CD4-positive, alpha-beta T cell (primary cell): ENCODE measurements at regions not wholly inside any gene's neighbourhood (a gene's known extent, or its start where the extent isn't known, plus 50 kb on each side); places are given as distances from the start of the nearest gene placed in this dataset.
"Not testable (repeated sequence)": the region's sequence is repeated elsewhere in the genome, so short reads cannot be mapped to it uniquely, and the experiment has no call there.

Experiments used
- ATAC-seq: fragments of 200-7000 bp; cut with Tn5 transposase; one replicate; pipeline ENCODE4 v1.10.0; 2022; ENCODE audit warnings: mild to moderate bottlenecking; ENCODE audit not compliant: poor library complexity
- CTCF ChIA-PET: fragments of 350-600 bp; sonication (Branson Sonifier 250); formaldehyde crosslinking; loops from one replicate; lab custom pipeline; 2021; ENCODE audit warnings: antibody characterized with exemption, inconsistent platforms; lab: Charles Lee
- POLR2A ChIA-PET: fragments of 350-600 bp; sonication (Branson Sonifier 250); formaldehyde crosslinking; loops from one replicate; lab custom pipeline; 2021; ENCODE audit warnings: antibody characterized with exemption, inconsistent platforms; lab: Charles Lee
- DNase-seq, 14 experiments: peaks; one replicate each; pipeline ENCODE4 v3.0.0-alpha.2; 2013 to 2020; ENCODE audit warnings: mixed read lengths in 2 of 14
- H3K27ac ChIP-seq, 2 donors: one replicate each; pipeline versions ENCODE4 v1.5.1 to v1.7.0; 2013; ENCODE audit warnings: low read length in 2 of 2, low read depth in 1 of 2, mild to moderate bottlenecking in 1 of 2
- H3K27me3 ChIP-seq, 2 experiments: 1 replicate in 1 of 2; 2 replicates in 1 of 2; pipeline versions ENCODE4 v1.6.1 to v1.7.0; 2013; ENCODE audit warnings: low read length in 2 of 2, control low read depth in 1 of 2, mild to moderate bottlenecking in 1 of 2, moderate library complexity in 1 of 2; ENCODE audit not compliant: insufficient read depth in 2 of 2, control insufficient read depth in 1 of 2
- H3K36me3 ChIP-seq: one replicate; pipeline ENCODE4 v1.6.1; 2013; ENCODE audit warnings: low read length, control low read depth; ENCODE audit not compliant: insufficient read depth
- H3K4me1 ChIP-seq: one replicate; pipeline ENCODE4 v1.6.1; 2013; ENCODE audit warnings: low read length, control low read depth; ENCODE audit not compliant: insufficient read depth
- H3K4me3 ChIP-seq: one replicate; pipeline ENCODE4 v1.5.1; 2013; ENCODE audit warnings: mild to moderate bottlenecking, low read length, moderate library complexity
- H3K9me3 ChIP-seq, 2 experiments: 1 replicate in 1 of 2; 2 replicates in 1 of 2; pipeline versions ENCODE4 v1.6.1 to v1.7.0; 2013; ENCODE audit warnings: low read length in 2 of 2, mild to moderate bottlenecking in 2 of 2, control low read depth in 1 of 2, moderate library complexity in 1 of 2; ENCODE audit not compliant: control insufficient read depth in 1 of 2, insufficient read depth in 1 of 2
- H3K27ac Mint-ChIP-seq: one replicate; pipeline ENCODE4 v1.8.0; 2020; ENCODE audit warnings: mixed read lengths
- H3K27me3 Mint-ChIP-seq: one replicate; pipeline ENCODE4 v1.8.0; 2021; ENCODE audit warnings: mixed read lengths
- H3K36me3 Mint-ChIP-seq: one replicate; pipeline ENCODE4 v1.8.0; 2021; ENCODE audit warnings: low read depth, mixed read lengths
- H3K4me1 Mint-ChIP-seq: one replicate; pipeline ENCODE4 v1.8.0; 2021; ENCODE audit warnings: low read depth, mixed read lengths
- H3K4me3 Mint-ChIP-seq: one replicate; pipeline ENCODE4 v1.8.0; 2020; ENCODE audit warnings: mild to moderate bottlenecking, mixed read lengths
- H3K9me3 Mint-ChIP-seq: one replicate; pipeline ENCODE4 v1.8.0; 2020; ENCODE audit warnings: mixed read lengths
- CTCF ChIP-seq: fragments of 200-600 bp; IDR thresholded peaks from one replicate; pipeline ENCODE4 v1.8.0; 2022; ENCODE audit warnings: antibody characterized with exemption, mild to moderate bottlenecking
- intact Hi-C, 2 experiments: fragments of 100-400 bp; cut with DNase I in 1 of 2; cut with micrococcal nuclease in 1 of 2; formaldehyde crosslinking; loops; one replicate each; pipeline versions ENCODE4 v1.15.1 to v1.9.0; 2023 to 2025; cut with DNase I, micrococcal nuclease

DNA sequence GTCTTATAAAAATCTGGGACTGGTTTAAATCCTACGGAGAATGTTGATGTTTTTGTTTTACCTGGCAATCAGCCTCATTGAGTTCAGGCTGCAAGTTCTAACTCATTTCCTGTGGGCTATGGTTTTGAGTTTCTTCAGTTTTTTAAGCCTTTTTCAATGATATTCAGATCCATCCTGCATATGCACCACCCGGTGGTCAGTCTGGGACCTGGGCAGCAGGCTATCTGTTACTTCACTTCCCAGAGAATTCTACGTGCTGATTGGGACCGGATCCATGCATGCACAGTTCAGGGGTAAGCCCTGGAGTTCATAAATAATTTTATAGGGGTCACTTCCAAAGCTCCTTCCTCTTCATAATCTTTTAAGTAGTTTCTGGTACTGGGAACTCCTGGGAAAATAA, 339.2 kb upstream of the HNRNPA3 start:
- Histone ChIP-seq H3K9me3 (no peaks in the 10 kb centered on the region), H3K36me3 (no peaks in the 10 kb centered on the region), H3K27me3 (no peaks in the 10 kb centered on the region), H3K4me3 (no peak overlapping the region), H3K4me1 (no peaks in the 10 kb centered on the region), H3K27ac (no peak overlapping the region)
- ATAC-seq (no peak), DNase-seq (no peak)
- H3K27me3 Mint-ChIP-seq = peaks cover 4% of the 10 kb centered on the region
- no peak for TF ChIP-seq CTCF
- no peaks in the 10 kb centered on the region for H3K4me1 Mint-ChIP-seq
- H3K4me3 Mint-ChIP-seq = no peak overlapping the region
- intact Hi-C loops = no loop called here
- no peaks in the 10 kb centered on the region for H3K36me3 Mint-ChIP-seq
- peaks cover 11% of the 10 kb centered on the region for H3K9me3 Mint-ChIP-seq
- POLR2A ChIA-PET = no interaction called here
- CTCF ChIA-PET = no interaction called here
- no peak overlapping the region for H3K27ac Mint-ChIP-seq

- ChIA-PET POLR2A (no interaction called here), CTCF (no interaction called here)
- no peak overlapping the region for H3K4me3 Mint-ChIP-seq
- Histone ChIP-seq H3K4me3 (no peak overlapping the region), H3K27me3 (no peaks in the 10 kb centered on the region), H3K9me3 (no peaks in the 10 kb centered on the region), H3K36me3 (no peaks in the 10 kb centered on the region), H3K27ac (no peak overlapping the region), H3K4me1 (no peaks in the 10 kb centered on the region)
- peaks cover 4% of the 10 kb centered on the region for H3K27me3 Mint-ChIP-seq
- no peak for ATAC-seq
- H3K4me1 Mint-ChIP-seq = no peaks in the 10 kb centered on the region
- TF ChIP-seq CTCF = no peak
- H3K27ac Mint-ChIP-seq = no peak overlapping the region
- H3K9me3 Mint-ChIP-seq = peaks cover 6% of the 10 kb centered on the region
- intact Hi-C loops = no loop called here
- H3K36me3 Mint-ChIP-seq = no peaks in the 10 kb centered on the region
- no peak for DNase-seq
Measured at GRCh38 chr2:176876493-176877103, 336.0 kb upstream of the HNRNPA3 start.

DNA sequence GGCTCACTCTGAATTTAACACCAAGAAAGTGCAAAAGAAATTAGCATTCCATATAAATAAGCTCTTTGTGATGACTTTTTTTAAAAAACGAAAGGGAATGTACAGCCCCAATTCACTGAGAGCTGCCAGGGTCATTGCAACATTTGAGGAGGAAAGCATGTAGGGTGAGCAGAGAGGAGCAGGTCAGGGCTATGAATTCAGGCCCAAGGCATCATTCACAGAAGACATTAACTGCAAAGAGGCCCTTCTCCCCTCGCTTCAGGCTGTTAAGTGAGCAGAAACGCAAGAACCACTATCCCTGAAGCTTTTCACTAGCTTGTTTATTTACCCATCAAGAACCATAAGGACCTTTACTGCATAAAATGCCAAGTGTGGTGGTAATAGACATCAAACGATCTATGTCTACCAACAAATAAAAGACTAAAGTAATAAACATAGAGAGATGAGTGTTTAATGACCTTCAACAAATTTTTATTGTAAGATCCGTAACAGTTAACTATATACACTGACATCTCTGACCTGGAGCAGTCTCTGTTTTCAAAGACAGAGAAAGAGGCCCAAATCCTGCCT, 333.1 kb upstream of the HNRNPA3 start:
- H3K4me3 ChIP-seq = no peak overlapping the region
- peaks cover 4% of the 10 kb centered on the region for H3K27me3 Mint-ChIP-seq
- intact Hi-C loops = no loop called here
- no peaks in the 10 kb centered on the region for H3K36me3 Mint-ChIP-seq
- H3K4me1 ChIP-seq = no peaks in the 10 kb centered on the region
- no peaks in the 10 kb centered on the region for H3K9me3 ChIP-seq
- ATAC-seq = no peak
- DNase-seq = no peak
- no peak overlapping the region for H3K27ac ChIP-seq
- no peaks in the 10 kb centered on the region for H3K36me3 ChIP-seq
- H3K27me3 ChIP-seq = no peaks in the 10 kb centered on the region
- TF ChIP-seq CTCF = no peak
- ChIA-PET CTCF (no interaction called here), POLR2A (no interaction called here)
- H3K4me1 Mint-ChIP-seq = no peaks in the 10 kb centered on the region
- no peaks in the 10 kb centered on the region for H3K9me3 Mint-ChIP-seq
- H3K27ac Mint-ChIP-seq = no peak overlapping the region
- no peak overlapping the region for H3K4me3 Mint-ChIP-seq

GRCh38 chr2:176882045-176882444, 330.5 kb upstream of the HNRNPA3 start:
- H3K9me3 Mint-ChIP-seq, H3K27ac Mint-ChIP-seq, H3K9me3 ChIP-seq, H3K27ac ChIP-seq, H3K4me1 ChIP-seq, H3K27me3 ChIP-seq, H3K4me1 Mint-ChIP-seq, intact Hi-C loops, ATAC-seq, DNase-seq, POLR2A ChIA-PET, H3K4me3 ChIP-seq, H3K27me3 Mint-ChIP-seq, CTCF ChIA-PET, H3K36me3 Mint-ChIP-seq, H3K4me3 Mint-ChIP-seq, H3K36me3 ChIP-seq: not testable (repeated sequence)
